ENCODE measurements at regions not wholly inside any gene's neighbourhood (a gene's known extent, or its start where the extent isn't known, plus 50 kb on each side); places are given as distances from the start of the nearest gene placed in this dataset.
"Not testable (repeated sequence)": the region's sequence is repeated elsewhere in the genome, so short reads cannot be mapped to it uniquely, and the experiment has no call there.

- FAIRE-seq (no peak), DNase-seq (ENCODE audit: low spot score in 2 of 2) (no peak)
Observed at GRCh38 chr14:38040411-38040810, 167.3 kb upstream of the SSTR1 start.

DNA sequence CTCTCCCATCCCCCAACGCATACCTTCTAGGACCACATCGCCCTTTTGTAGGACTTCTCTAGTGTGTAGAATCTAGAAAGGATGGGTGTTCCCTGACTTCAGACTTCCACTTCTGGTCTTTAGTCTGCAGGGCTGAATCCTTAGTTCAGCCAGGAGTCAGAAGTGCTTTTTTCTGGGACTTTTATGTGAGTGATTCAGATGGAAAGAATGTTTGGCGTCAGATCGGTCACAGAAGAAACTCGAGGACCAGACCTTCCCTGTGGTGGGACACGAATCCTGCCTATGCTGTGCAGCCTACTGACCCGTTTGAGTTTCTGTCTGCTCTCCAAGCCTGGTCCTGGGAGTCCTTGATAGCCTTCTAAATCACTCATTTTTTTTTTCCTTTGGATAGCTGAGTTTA, 165.4 kb upstream of the SSTR1 start:
- DNase-seq (ENCODE audit: low spot score in 2 of 2) (no peak), FAIRE-seq (no peak)

- DNase-seq (ENCODE audit: low spot score in 2 of 2) (no peak), FAIRE-seq (no peak)
Observed at GRCh38 chr14:38044710-38045109, 163.0 kb upstream of the SSTR1 start.

GRCh38 chr14:38045461-38045860, 162.2 kb upstream of the SSTR1 start:
- no peak for FAIRE-seq
- no peak for DNase-seq (ENCODE audit: low spot score in 2 of 2)

GRCh38 chr14:38046160-38046559, 161.5 kb upstream of the SSTR1 start:
- FAIRE-seq: no peak

DNA sequence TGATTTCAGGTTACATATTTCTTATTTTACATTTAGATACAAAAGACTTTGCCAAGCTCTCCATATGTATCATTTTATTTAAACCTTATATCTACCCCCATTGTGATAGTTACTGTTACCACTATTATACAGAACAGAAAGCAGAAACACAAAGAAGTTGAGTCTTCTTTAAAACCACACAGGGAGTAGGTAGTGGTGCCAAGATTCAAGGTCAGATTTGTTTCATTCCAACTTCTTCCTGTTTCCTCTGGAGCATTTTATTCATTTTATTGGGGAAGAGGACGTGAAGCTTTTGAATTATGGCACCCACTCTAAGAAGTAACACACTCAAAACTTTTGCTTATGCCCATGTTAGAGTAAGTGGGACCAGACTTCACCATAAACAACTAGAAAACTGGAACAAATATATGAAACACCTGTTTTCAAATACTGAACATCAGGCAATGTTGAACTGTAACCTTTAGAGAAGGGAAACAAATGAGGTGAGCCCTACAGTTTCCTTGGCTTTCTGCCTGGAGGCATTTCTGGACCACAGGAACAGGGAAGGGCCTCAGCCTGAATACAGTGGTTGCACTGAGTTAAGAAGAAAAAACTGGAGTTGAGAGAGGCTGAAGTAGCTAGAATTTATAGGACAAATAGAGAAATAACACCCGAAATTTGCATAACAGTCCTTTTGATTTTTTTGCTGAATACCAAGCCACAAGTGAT, 160.4 kb upstream of the SSTR1 start:
- FAIRE-seq: no peak
- DNase-seq (ENCODE audit: low spot score in 2 of 2): no peak

More at GRCh38 chr14:38046160-38046559, 161.5 kb upstream of the SSTR1 start:
- no peak for DNase-seq (ENCODE audit: low spot score in 2 of 2)

- FAIRE-seq: no peak
- no peak for DNase-seq (ENCODE audit: low spot score in 2 of 2)
Observed at GRCh38 chr14:38053666-38054065, 154.0 kb upstream of the SSTR1 start.

DNA sequence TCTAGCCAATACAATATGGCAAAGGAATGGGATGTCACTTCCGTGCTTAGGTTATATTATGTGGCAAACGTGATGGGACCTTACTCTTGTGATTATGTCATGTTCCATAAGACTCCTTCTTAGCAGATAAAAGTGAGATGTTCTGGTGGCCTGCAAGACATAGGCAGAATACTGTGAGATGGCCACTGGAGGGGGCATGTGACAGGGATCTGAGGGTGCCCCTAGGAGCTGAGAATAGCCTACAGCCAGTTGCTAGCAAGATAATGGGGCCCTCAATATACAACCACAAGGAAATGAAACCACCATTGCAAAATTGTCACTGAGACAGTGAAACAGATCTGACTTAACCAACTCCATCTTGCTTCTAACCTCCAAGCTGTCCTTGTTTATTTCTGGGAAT, 151.4 kb upstream of the SSTR1 start:
- FAIRE-seq (no peak), DNase-seq (ENCODE audit: low spot score in 2 of 2) (no peak)

GRCh38 chr14:38062223-38062622, 145.5 kb upstream of the SSTR1 start:
- not testable (repeated sequence) for DNase-seq (ENCODE audit: low spot score in 2 of 2); FAIRE-seq

GRCh38 chr14:38063711-38064320, 143.9 kb upstream of the SSTR1 start:
- FAIRE-seq (no peak), DNase-seq (ENCODE audit: low spot score in 2 of 2) (no peak)

DNA sequence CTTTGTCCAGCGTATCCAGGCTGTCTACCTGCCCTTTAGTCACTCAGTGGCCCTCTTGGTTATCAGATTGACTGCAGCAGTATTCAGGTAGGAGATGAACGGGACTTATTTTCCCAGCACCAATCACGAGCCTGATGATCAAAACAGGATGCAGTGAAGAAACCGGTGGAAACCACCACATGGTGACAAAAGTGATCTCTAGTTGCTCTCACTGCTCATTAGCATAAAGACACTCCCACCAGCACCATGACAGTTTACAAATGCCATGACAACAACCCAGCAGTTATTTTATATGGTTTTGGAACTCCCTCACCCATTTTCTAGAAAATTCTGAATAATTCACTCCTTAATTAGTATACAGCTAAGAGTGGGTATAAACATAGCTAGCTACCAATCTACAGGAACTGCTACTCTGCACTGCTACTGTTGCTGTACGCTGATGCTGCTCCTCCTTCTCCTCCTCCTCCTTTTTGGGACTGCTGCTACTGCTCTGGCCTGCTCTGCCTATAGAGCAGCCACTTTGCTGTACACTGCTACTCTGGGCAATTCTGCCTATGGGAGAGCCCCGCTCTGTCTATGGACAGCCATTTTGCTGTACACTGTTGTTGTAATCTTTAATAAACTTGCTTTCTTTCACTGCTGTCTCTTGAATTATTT, 142.5 kb upstream of the SSTR1 start:
- FAIRE-seq (no peak), DNase-seq (ENCODE audit: low spot score in 2 of 2) (no peak)

- no peak for FAIRE-seq
- no peak for DNase-seq (ENCODE audit: low spot score in 2 of 2)
Observed at GRCh38 chr14:38070061-38070588, 137.6 kb upstream of the SSTR1 start.

GRCh38 chr14:38073641-38074040, 134.1 kb upstream of the SSTR1 start:
- FAIRE-seq: no peak

DNA sequence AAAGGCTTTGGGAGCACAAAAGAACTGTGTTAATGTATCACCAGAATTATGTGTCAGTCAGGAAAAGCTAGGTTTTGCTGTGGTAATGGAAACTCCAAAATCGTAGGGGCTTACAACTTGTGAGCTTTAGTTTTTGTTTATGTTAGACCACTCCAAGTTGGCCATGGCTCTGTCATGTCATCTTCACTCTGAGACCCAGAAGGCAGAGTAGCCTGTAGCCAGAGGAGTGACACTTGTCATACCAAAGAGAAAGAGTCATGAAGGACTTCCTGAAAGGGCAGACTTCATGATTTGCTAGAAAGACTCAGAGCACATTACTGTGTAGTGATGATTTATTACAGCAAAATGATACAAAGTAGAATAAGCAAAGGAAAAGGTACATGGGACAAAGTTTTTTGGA, 133.6 kb upstream of the SSTR1 start:
- DNase-seq (ENCODE audit: low spot score in 2 of 2) (no peak), FAIRE-seq (no peak)

More at GRCh38 chr14:38073641-38074040, 134.1 kb upstream of the SSTR1 start:
- no peak for DNase-seq (ENCODE audit: low spot score in 2 of 2)

- DNase-seq (ENCODE audit: low spot score in 2 of 2) (no peak), FAIRE-seq (no peak)
Observed at GRCh38 chr14:38074754-38075153, 132.9 kb upstream of the SSTR1 start.

DNA sequence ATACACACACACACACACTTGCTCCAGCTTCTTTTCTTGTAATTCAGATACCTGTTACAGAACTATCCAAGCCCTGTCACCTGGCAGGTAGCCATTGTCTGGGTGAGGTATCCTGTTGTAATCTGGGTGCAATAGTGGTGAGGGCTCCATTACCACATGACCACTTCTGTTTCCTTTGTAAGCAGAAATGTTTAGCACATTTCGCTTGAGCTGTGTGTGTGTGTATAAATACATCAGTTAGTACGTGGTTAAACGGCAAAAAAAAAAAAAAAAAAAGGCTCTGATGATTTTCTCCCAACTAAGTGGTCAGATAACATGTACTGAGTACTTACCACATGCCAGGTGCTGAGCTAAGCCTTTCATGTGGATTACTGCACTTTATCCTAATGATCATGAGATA, 129.3 kb upstream of the SSTR1 start:
- DNase-seq (ENCODE audit: low spot score in 2 of 2) (no peak), FAIRE-seq (no peak)

DNA sequence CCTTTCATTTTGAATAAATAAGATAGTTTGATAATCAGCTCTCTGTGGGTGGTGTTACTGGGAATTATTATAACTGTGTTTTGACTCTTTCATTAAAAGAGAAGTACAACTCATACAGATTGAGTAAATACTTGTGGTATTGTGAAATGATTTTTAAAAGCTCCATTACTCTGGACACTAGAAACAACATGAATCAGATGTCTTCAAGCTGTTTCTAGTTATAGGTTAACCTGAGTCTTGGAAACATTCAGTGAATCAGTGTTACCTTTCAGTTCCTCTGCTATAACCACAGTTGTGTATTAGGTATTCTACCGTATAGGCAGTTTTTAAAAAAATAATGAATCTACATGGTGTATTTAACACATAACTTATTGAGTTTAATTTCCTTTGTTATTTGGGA, 128.4 kb upstream of the SSTR1 start:
- DNase-seq (ENCODE audit: low spot score in 2 of 2) (no peak), FAIRE-seq (no peak)

DNA sequence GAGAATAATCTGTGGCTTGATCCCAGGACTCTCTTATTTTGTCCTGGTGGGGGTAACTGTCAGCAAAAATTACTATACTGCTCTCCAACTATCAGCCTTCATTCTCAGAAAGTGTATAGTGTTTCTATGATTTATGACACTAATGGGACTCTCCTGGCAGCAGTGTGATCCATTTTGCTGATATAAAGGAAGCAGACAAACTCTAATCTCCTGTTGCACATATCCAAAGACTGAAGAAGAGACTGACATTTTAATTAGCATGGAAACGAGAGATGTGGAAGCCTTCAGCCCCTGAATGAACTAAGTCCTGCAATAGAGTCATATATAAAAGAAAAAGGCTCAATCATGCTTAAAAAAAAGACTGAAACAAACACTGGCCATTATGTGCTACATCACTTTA, 127.8 kb upstream of the SSTR1 start:
- DNase-seq (ENCODE audit: low spot score in 2 of 2) (no peak), FAIRE-seq (no peak)

GRCh38 chr14:38080696-38081095, 127.0 kb upstream of the SSTR1 start:
- FAIRE-seq (no peak), DNase-seq (ENCODE audit: low spot score in 2 of 2) (no peak)

DNA sequence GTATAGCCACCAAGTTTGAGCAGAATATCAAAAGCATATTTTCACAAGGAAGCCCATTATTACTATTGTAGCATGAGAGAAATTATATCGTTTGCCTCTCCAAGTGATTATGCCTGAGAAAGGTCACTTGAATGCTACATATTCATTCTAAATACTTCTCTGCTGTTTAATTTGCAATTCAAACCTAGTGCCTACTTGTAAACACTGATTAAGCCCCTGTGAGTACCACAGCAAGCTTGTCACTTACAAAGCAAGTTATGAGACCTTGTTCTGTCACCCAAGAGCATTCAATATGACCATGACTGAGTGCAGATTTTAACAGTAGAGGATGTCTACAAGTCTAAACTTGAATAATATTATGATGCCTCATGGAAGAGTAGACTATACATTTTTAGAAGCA, 124.7 kb upstream of the SSTR1 start:
- no peak for FAIRE-seq
- no peak for DNase-seq (ENCODE audit: low spot score in 2 of 2)

DNA sequence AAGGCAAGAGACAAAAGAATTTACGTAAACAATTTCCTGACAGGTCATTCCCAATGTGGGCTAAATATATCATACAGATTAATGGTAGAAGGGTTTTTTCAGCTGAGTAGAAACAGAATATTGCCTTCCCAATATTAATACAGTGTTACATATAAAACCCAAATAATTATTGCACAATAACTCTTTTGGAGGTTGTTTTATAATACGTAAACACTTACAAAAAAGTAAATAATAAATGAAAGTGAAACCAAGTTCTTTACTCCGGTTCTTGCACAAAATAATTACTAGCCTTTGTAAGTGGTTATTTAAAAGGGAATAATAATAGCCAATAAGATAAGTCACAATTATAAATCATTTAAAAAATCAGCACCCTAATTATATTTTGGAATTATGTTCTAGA, 118.6 kb upstream of the SSTR1 start:
- FAIRE-seq (no peak), DNase-seq (ENCODE audit: low spot score in 2 of 2) (no peak)

- no peak for DNase-seq (ENCODE audit: low spot score in 2 of 2)
- FAIRE-seq: no peak
Observed at GRCh38 chr14:38090506-38090905, 117.2 kb upstream of the SSTR1 start.
